ENCODE measurements at regions not wholly inside any gene's neighbourhood (a gene's known extent, or its start where the extent isn't known, plus 50 kb on each side); places are given as distances from the start of the nearest gene placed in this dataset.

GRCh38 chr2:13180729-13181128 is 464.0 kb downstream of the TRIB2 start:
- H3K36me3 Mint-ChIP-seq (ENCODE audit: low read depth), result no peaks in the 10 kb centered on the region
- H3K27me3 Mint-ChIP-seq, result peaks cover 3% of the 10 kb centered on the region
- H3K27ac Mint-ChIP-seq, result no peak overlapping the region
- DNase-seq (no peak), ATAC-seq (no peak)
- intact Hi-C loops (cut with DNase I, micrococcal nuclease), result no loop called here
- POLR2A ChIA-PET, result no interaction called here
- no peaks in the 10 kb centered on the region for H3K9me3 Mint-ChIP-seq (ENCODE audit: low read depth)
- CTCF ChIA-PET, result no interaction called here
- no peaks in the 10 kb centered on the region for H3K4me1 Mint-ChIP-seq
- H3K4me3 Mint-ChIP-seq, result no peak overlapping the region

GRCh38 chr2:13193075-13193474 is 476.3 kb downstream of the TRIB2 start:
- no peak overlapping the region for H3K4me3 Mint-ChIP-seq
- H3K27ac Mint-ChIP-seq, result no peak overlapping the region
- ChIA-PET POLR2A (no interaction called here), CTCF (no interaction called here)
- ATAC-seq (peak; percentile 55), DNase-seq (no peak)
- H3K4me1 Mint-ChIP-seq, result no peaks in the 10 kb centered on the region
- no peaks in the 10 kb centered on the region for H3K9me3 Mint-ChIP-seq (ENCODE audit: low read depth)
- intact Hi-C loops (cut with DNase I, micrococcal nuclease), result no loop called here
- no peaks in the 10 kb centered on the region for H3K36me3 Mint-ChIP-seq (ENCODE audit: low read depth)
- H3K27me3 Mint-ChIP-seq, result peaks cover 6% of the 10 kb centered on the region

- no peaks in the 10 kb centered on the region for H3K9me3 Mint-ChIP-seq (ENCODE audit: low read depth)
- no peak overlapping the region for H3K4me3 Mint-ChIP-seq
- no peaks in the 10 kb centered on the region for H3K4me1 Mint-ChIP-seq
- intact Hi-C loops (cut with DNase I, micrococcal nuclease), result no loop called here
- ATAC-seq (no peak), DNase-seq (no peak)
- no peaks in the 10 kb centered on the region for H3K36me3 Mint-ChIP-seq (ENCODE audit: low read depth)
- no peak overlapping the region for H3K27ac Mint-ChIP-seq
- H3K27me3 Mint-ChIP-seq, result peaks cover 6% of the 10 kb centered on the region
- ChIA-PET POLR2A (no interaction called here), CTCF (no interaction called here)
Observed at GRCh38 chr2:13193900-13194299, 477.2 kb downstream of the TRIB2 start.

- intact Hi-C loops (cut with DNase I, micrococcal nuclease), result no loop called here
- Mint-ChIP-seq H3K4me3 (no peak overlapping the region), H3K9me3 (ENCODE audit: low read depth) (no peaks in the 10 kb centered on the region), H3K27ac (no peak overlapping the region), H3K4me1 (no peaks in the 10 kb centered on the region), H3K36me3 (ENCODE audit: low read depth) (no peaks in the 10 kb centered on the region), H3K27me3 (peaks cover 6% of the 10 kb centered on the region)
- DNase-seq, result no peak
- CTCF ChIA-PET, result no interaction called here
- ATAC-seq, result no peak
- POLR2A ChIA-PET, result no interaction called here
Observed at GRCh38 chr2:13195270-13195669, 478.5 kb downstream of the TRIB2 start.

GRCh38 chr2:13197248-13197647 is 480.5 kb downstream of the TRIB2 start:
- Mint-ChIP-seq H3K36me3 (ENCODE audit: low read depth) (no peaks in the 10 kb centered on the region), H3K27ac (no peak overlapping the region), H3K9me3 (ENCODE audit: low read depth) (no peaks in the 10 kb centered on the region), H3K27me3 (peaks cover 6% of the 10 kb centered on the region), H3K4me1 (no peaks in the 10 kb centered on the region), H3K4me3 (no peak overlapping the region)
- ATAC-seq, result no peak
- ChIA-PET POLR2A (no interaction called here), CTCF (no interaction called here)
- intact Hi-C loops (cut with DNase I, micrococcal nuclease), result no loop called here
- no peak for DNase-seq

- ChIA-PET POLR2A (no interaction called here), CTCF (no interaction called here)
- Mint-ChIP-seq H3K36me3 (ENCODE audit: low read depth) (no peaks in the 10 kb centered on the region), H3K27ac (no peak overlapping the region), H3K9me3 (ENCODE audit: low read depth) (no peaks in the 10 kb centered on the region), H3K27me3 (peaks cover 5% of the 10 kb centered on the region), H3K4me1 (no peaks in the 10 kb centered on the region), H3K4me3 (no peak overlapping the region)
- DNase-seq, result no peak
- intact Hi-C loops (cut with DNase I, micrococcal nuclease), result no loop called here
- no peak for ATAC-seq
Observed at GRCh38 chr2:13201924-13202323, 485.2 kb downstream of the TRIB2 start.

- ATAC-seq (no peak), DNase-seq (no peak)
- Mint-ChIP-seq H3K9me3 (ENCODE audit: low read depth) (no peaks in the 10 kb centered on the region), H3K36me3 (ENCODE audit: low read depth) (no peaks in the 10 kb centered on the region), H3K27me3 (peaks cover 2% of the 10 kb centered on the region), H3K27ac (no peak overlapping the region), H3K4me1 (peaks cover 5% of the 10 kb centered on the region), H3K4me3 (no peak overlapping the region)
- ChIA-PET POLR2A (no interaction called here), CTCF (no interaction called here)
- intact Hi-C loops (cut with DNase I, micrococcal nuclease), result no loop called here
Observed at GRCh38 chr2:13212115-13212514, 495.4 kb downstream of the TRIB2 start.

- Mint-ChIP-seq H3K36me3 (ENCODE audit: low read depth) (no peaks in the 10 kb centered on the region), H3K27me3 (peaks cover 2% of the 10 kb centered on the region), H3K4me1 (peaks cover 2% of the 10 kb centered on the region), H3K27ac (no peak overlapping the region), H3K9me3 (ENCODE audit: low read depth) (no peaks in the 10 kb centered on the region), H3K4me3 (no peak overlapping the region)
- intact Hi-C loops (cut with DNase I, micrococcal nuclease), result no loop called here
- ChIA-PET POLR2A (no interaction called here), CTCF (no interaction called here)
- no peak for ATAC-seq
- no peak for DNase-seq
Observed at GRCh38 chr2:13218205-13218604, 501.5 kb downstream of the TRIB2 start.

- H3K36me3 Mint-ChIP-seq (ENCODE audit: low read depth), result no peaks in the 10 kb centered on the region
- no peaks in the 10 kb centered on the region for H3K9me3 Mint-ChIP-seq (ENCODE audit: low read depth)
- H3K27me3 Mint-ChIP-seq, result peaks cover 4% of the 10 kb centered on the region
- H3K4me3 Mint-ChIP-seq, result no peak overlapping the region
- ATAC-seq (no peak), DNase-seq (no peak)
- POLR2A ChIA-PET, result no interaction called here
- intact Hi-C loops (cut with DNase I, micrococcal nuclease), result no loop called here
- no peak overlapping the region for H3K27ac Mint-ChIP-seq
- CTCF ChIA-PET, result no interaction called here
- no peaks in the 10 kb centered on the region for H3K4me1 Mint-ChIP-seq
Observed at GRCh38 chr2:13227578-13227977, 510.8 kb downstream of the TRIB2 start.

- ChIA-PET POLR2A (no interaction called here), CTCF (no interaction called here)
- no peak overlapping the region for H3K27ac Mint-ChIP-seq
- ATAC-seq (no peak), DNase-seq (no peak)
- H3K36me3 Mint-ChIP-seq (ENCODE audit: low read depth), result no peaks in the 10 kb centered on the region
- intact Hi-C loops (cut with DNase I, micrococcal nuclease), result no loop called here
- no peak overlapping the region for H3K4me3 Mint-ChIP-seq
- H3K9me3 Mint-ChIP-seq (ENCODE audit: low read depth), result no peaks in the 10 kb centered on the region
- no peaks in the 10 kb centered on the region for H3K4me1 Mint-ChIP-seq
- peaks cover 4% of the 10 kb centered on the region for H3K27me3 Mint-ChIP-seq
Observed at GRCh38 chr2:13230221-13230620, 513.5 kb downstream of the TRIB2 start.

GRCh38 chr2:13240061-13240460 is 523.3 kb downstream of the TRIB2 start:
- no peaks in the 10 kb centered on the region for H3K4me1 Mint-ChIP-seq
- H3K27me3 Mint-ChIP-seq, result peaks cover 2% of the 10 kb centered on the region
- no peaks in the 10 kb centered on the region for H3K9me3 Mint-ChIP-seq (ENCODE audit: low read depth)
- ATAC-seq (no peak), DNase-seq (no peak)
- no peaks in the 10 kb centered on the region for H3K36me3 Mint-ChIP-seq (ENCODE audit: low read depth)
- ChIA-PET POLR2A (no interaction called here), CTCF (no interaction called here)
- intact Hi-C loops (cut with DNase I, micrococcal nuclease), result no loop called here
- H3K27ac Mint-ChIP-seq, result no peak overlapping the region
- H3K4me3 Mint-ChIP-seq, result no peak overlapping the region

- DNase-seq (no peak), ATAC-seq (no peak)
- Mint-ChIP-seq H3K4me1 (no peaks in the 10 kb centered on the region), H3K9me3 (ENCODE audit: low read depth) (no peaks in the 10 kb centered on the region), H3K4me3 (no peak overlapping the region), H3K27me3 (peaks cover 2% of the 10 kb centered on the region), H3K36me3 (ENCODE audit: low read depth) (no peaks in the 10 kb centered on the region), H3K27ac (no peak overlapping the region)
- ChIA-PET CTCF (interaction anchor here (1.0 kb wide), 1 partner anchor 19 kb away, joined by 3 read pairs; no protein-coding TSS in a partner anchor), POLR2A (no interaction called here)
- intact Hi-C loops (cut with DNase I, micrococcal nuclease), result no loop called here
Observed at GRCh38 chr2:13240789-13241487, 524.2 kb downstream of the TRIB2 start.

- ATAC-seq (no peak), DNase-seq (no peak)
- intact Hi-C loops (cut with DNase I, micrococcal nuclease), result no loop called here
- H3K27ac Mint-ChIP-seq, result no peak overlapping the region
- H3K4me1 Mint-ChIP-seq, result no peaks in the 10 kb centered on the region
- H3K9me3 Mint-ChIP-seq (ENCODE audit: low read depth), result no peaks in the 10 kb centered on the region
- no peaks in the 10 kb centered on the region for H3K36me3 Mint-ChIP-seq (ENCODE audit: low read depth)
- H3K4me3 Mint-ChIP-seq, result no peak overlapping the region
- peaks cover 9% of the 10 kb centered on the region for H3K27me3 Mint-ChIP-seq
- ChIA-PET CTCF (no interaction called here), POLR2A (no interaction called here)
Observed at GRCh38 chr2:13252615-13253014, 535.9 kb downstream of the TRIB2 start.
